ENCODE measurements at regions not wholly inside any gene's neighbourhood (a gene's known extent, or its start where the extent isn't known, plus 50 kb on each side); places are given as distances from the start of the nearest gene placed in this dataset.

DNA sequence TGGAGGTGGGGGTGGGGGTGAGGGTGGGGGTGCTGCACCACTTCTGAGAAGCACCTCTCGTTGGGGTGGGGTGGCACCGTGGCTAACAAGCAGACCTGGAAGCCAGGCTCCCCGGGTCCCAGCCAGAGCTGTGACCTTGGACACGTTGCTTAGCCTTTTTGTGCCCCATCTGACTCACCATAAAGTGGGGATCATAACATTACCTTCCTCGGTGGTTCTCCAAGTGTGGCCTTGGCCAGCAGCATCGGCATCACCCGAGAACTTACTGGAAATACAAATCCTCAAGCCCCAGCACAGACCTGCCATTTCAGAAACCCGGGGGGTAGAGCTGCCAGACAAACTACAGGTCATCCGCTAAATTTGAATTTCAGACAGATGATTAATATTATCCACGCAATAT is 58.7 kb upstream of the SLC66A3 start:
- DNase-seq (ENCODE audit: low read depth) = no peak
- no peak overlapping the region for H3K4me3 ChIP-seq (ENCODE audit: low read depth, low read length)
- TF ChIP-seq, protein P1, sequence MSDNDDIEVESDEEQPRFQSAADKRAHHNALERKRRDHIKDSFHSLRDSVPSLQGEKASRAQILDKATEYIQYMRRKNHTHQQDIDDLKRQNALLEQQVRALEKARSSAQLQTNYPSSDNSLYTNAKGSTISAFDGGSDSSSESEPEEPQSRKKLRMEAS (IDR thresholded peaks at IDR 0.05; ENCODE audit: low read depth, low read length) = no peak
- TF ChIP-seq MYC (IDR thresholded peaks at IDR 0.05; ENCODE audit: low read depth, low read length) (no peak), POLR2A (IDR thresholded peaks at IDR 0.05; ENCODE audit: extremely low read depth, insufficient read length) (no peak)
- TF ChIP-seq, protein P2, sequence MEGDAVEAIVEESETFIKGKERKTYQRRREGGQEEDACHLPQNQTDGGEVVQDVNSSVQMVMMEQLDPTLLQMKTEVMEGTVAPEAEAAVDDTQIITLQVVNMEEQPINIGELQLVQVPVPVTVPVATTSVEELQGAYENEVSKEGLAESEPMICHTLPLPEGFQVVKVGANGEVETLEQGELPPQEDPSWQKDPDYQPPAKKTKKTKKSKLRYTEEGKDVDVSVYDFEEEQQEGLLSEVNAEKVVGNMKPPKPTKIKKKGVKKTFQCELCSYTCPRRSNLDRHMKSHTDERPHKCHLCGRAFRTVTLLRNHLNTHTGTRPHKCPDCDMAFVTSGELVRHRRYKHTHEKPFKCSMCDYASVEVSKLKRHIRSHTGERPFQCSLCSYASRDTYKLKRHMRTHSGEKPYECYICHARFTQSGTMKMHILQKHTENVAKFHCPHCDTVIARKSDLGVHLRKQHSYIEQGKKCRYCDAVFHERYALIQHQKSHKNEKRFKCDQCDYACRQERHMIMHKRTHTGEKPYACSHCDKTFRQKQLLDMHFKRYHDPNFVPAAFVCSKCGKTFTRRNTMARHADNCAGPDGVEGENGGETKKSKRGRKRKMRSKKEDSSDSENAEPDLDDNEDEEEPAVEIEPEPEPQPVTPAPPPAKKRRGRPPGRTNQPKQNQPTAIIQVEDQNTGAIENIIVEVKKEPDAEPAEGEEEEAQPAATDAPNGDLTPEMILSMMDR (IDR thresholded peaks at IDR 0.05; ENCODE audit: low read depth, low read length) = no peak

DNA sequence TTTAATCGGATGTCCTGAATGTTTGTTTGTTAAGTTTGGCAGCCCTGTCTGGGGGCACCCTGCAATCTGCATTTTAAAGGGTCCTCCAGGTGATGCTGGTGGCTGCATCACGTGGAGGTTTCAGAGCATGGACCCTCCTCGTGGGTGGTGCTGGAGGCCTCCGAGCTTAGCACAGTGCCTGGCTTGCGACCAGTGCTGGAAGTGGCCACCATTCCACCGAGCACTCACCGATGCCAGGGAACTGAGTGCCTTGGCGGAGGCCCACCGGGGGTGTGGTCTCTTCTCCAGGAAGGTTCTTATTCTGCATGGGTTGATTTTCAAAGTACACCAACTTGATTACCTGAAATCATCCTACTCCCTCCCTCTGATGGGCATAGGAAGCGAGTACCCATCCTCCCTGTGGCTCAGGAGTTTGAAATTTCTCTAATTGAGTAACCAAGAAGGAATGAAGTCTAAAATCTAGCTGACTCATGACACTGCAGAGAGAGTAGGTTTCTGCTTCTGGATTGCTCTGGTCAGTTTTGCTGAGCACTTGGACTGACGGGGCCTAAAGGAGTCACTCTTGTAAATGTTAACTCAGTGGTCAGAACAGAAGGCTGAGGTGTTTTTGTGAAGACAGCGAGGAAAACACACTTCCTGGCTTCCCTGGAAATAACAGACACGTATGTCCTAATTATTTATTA is 58.1 kb upstream of the SLC66A3 start:
- H3K4me3 ChIP-seq (ENCODE audit: low read depth, low read length) = no peak overlapping the region
- no peak for DNase-seq (ENCODE audit: low read depth)
- TF ChIP-seq POLR2A (IDR thresholded peaks at IDR 0.05; ENCODE audit: extremely low read depth, insufficient read length) = no peak
- TF ChIP-seq MYC (IDR thresholded peaks at IDR 0.05; ENCODE audit: low read depth, low read length) = no peak
- TF ChIP-seq, protein P1 (IDR thresholded peaks at IDR 0.05; ENCODE audit: low read depth, low read length) = no peak
- TF ChIP-seq, protein P2 (IDR thresholded peaks at IDR 0.05; ENCODE audit: low read depth, low read length) = no peak

DNA sequence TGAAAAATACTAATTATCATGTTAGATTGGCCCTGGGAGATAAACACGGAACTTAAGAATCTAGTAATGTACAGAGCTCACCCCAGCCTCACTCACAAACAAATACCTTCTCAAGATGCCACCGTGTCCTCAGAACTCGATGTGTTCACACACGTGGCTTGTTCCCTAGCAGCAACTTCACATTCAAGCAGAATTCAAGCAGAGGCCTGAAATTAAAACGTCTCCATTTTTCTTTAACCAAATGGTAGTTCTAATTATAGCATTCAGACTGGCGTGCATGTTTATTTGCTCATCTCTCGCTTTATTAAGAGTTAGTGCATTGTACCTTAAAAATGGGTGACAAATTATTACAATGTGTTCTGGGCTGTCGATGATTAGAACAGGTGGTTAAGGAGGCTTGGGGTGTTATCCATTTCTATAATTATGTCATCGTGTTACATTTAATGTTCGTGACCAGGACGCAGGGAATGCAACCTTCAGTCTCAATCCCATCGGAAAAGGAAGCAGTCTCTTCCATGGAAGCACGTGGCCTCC is 57.3 kb upstream of the SLC66A3 start:
- no peak for DNase-seq (ENCODE audit: low read depth)
- no peak overlapping the region for H3K4me3 ChIP-seq (ENCODE audit: low read depth, low read length)
- TF ChIP-seq, protein P1 (IDR thresholded peaks at IDR 0.05; ENCODE audit: low read depth, low read length) = no peak
- TF ChIP-seq, protein P2 (IDR thresholded peaks at IDR 0.05; ENCODE audit: low read depth, low read length) = no peak
- TF ChIP-seq MYC (IDR thresholded peaks at IDR 0.05; ENCODE audit: low read depth, low read length) (no peak), POLR2A (IDR thresholded peaks at IDR 0.05; ENCODE audit: extremely low read depth, insufficient read length) (no peak)

DNA sequence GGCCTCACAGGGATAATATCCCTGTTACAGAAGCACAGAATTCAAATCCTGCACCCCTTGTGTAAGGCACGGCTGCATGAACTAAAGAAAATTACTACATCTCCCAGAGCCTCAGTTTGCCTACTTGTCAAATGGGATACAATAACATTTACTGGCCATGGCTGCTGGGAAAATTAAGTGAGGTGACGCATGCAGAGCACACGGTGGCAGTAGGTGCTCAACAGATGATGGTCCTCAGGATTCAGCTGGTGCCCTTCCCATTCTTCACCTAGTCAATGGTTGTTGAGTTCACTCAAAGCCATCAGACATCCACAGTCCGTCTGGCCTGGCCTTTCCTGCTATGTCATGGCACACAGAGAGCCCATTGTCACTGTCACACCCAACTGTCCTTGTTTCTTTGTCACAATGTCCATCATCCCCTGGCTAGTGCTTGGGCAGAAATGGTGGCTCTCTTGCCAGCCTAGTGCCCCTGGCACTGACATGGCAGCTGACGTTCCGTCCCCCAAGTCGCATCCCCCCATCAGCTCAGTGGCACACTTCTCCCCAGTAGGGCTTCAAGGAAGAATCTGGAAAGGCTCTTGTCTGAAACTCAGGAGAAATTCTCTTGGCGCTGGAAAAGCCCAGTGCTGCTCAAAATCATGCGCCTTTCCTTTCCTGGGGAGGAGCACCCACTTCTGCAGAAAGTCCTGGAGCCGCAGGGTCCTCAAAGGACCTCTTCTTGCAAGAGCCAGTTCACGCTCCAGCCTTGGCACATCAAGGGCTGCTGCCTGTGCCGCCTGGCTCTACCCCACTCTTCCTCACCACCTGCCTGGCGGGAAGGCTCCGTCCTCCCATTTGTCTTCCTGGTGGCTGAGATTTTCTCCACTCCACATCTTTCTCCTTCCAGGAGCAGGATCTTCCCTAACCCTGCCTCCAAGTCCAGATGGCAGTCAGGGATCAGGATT is 55.9 kb upstream of the SLC66A3 start:
- no peak overlapping the region for H3K4me3 ChIP-seq (ENCODE audit: low read depth, low read length)
- DNase-seq (ENCODE audit: low read depth) = no peak
- no peak for TF ChIP-seq MYC (IDR thresholded peaks at IDR 0.05; ENCODE audit: low read depth, low read length)

DNA sequence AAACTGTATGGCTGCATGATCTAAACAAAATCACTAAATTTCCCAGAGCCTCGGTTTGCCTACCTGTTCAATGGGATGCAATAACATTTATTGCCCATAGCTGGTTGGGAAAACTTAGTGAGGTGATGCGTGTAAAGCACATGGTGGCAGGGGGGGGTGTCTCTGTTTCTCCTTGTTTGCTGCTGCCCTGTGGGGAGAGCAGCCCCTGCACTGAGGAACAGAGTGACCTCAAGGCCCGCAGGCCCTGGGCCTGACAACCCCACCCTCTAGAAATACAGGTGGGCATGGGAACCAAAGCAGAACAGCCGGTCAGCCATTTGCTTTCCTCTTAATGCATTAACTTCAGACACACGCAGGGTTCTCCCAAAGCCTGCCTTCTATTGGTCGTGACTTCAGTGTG is 55.1 kb upstream of the SLC66A3 start:
- DNase-seq (ENCODE audit: low read depth) = no peak
- H3K4me3 ChIP-seq (ENCODE audit: low read depth, low read length) = no peak overlapping the region
- TF ChIP-seq, protein P2 (IDR thresholded peaks at IDR 0.05; ENCODE audit: low read depth, low read length) = no peak
- no peak for TF ChIP-seq MYC (IDR thresholded peaks at IDR 0.05; ENCODE audit: low read depth, low read length)
- TF ChIP-seq, protein P1 (IDR thresholded peaks at IDR 0.05; ENCODE audit: low read depth, low read length) = no peak
- TF ChIP-seq POLR2A (IDR thresholded peaks at IDR 0.05; ENCODE audit: extremely low read depth, insufficient read length) = no peak

DNA sequence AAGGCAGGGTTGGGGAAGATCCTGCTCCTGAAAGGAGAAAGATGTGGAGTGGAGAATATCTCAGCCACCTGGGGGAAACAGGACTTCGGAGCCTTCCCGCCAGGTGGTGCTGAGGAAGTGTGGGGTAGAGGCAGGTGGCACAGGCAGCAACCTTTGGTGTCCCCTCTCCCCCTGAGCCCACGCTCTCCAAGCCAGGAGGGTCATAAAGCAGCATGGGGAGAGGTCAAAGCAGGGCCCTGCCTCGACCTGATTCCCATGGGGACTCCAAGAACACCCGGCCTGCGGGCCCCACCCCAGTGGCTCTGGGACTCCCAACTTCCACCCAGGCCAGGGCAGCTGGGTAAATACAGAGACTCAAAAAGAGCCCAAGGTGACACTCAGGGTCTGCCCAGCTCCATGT is 54.3 kb upstream of the SLC66A3 start:
- DNase-seq (ENCODE audit: low read depth) = no peak
- TF ChIP-seq, protein P2 (IDR thresholded peaks at IDR 0.05; ENCODE audit: low read depth, low read length) = no peak
- TF ChIP-seq MYC (IDR thresholded peaks at IDR 0.05; ENCODE audit: low read depth, low read length) = no peak
- TF ChIP-seq POLR2A (IDR thresholded peaks at IDR 0.05; ENCODE audit: extremely low read depth, insufficient read length) = no peak
- TF ChIP-seq, protein P1 (IDR thresholded peaks at IDR 0.05; ENCODE audit: low read depth, low read length) = no peak

More for the DNA sequence above, 54.3 kb upstream of the SLC66A3 start:
- H3K4me3 ChIP-seq (ENCODE audit: low read depth, low read length) = no peak overlapping the region

Data from NB4 (cell line).